ENCODE measurements at regions not wholly inside any gene's neighbourhood (a gene's known extent, or its start where the extent isn't known, plus 50 kb on each side); places are given as distances from the start of the nearest gene placed in this dataset.

DNA sequence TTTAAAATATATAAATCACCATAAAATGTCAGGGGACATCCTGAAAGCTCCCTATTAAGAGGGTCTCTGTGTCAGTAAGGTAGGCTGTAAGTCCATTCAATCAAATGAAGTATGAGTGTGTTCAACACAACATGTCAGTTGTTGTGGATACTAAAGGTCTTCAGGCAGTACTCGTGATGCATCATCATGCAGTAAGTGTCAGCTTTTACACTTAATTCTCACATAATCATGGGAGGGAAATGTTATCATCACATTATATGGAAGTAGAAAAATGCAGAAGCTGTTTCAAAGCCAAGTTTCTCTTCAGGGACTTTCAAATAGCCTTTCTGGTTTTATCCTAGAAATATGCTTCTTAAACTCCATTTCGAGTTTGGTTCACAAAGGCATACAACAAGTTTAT is 477.1 kb upstream of the ID2 start:
- H3K4me3 ChIP-seq (replicated peaks; ENCODE audit: low read depth, low read length), result no peak overlapping the region
- TF ChIP-seq, protein P1, sequence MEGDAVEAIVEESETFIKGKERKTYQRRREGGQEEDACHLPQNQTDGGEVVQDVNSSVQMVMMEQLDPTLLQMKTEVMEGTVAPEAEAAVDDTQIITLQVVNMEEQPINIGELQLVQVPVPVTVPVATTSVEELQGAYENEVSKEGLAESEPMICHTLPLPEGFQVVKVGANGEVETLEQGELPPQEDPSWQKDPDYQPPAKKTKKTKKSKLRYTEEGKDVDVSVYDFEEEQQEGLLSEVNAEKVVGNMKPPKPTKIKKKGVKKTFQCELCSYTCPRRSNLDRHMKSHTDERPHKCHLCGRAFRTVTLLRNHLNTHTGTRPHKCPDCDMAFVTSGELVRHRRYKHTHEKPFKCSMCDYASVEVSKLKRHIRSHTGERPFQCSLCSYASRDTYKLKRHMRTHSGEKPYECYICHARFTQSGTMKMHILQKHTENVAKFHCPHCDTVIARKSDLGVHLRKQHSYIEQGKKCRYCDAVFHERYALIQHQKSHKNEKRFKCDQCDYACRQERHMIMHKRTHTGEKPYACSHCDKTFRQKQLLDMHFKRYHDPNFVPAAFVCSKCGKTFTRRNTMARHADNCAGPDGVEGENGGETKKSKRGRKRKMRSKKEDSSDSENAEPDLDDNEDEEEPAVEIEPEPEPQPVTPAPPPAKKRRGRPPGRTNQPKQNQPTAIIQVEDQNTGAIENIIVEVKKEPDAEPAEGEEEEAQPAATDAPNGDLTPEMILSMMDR (IDR thresholded peaks at IDR 0.05; ENCODE audit: low read length, missing control alignments), result no peak
- no peak for DNase-seq (ENCODE audit: low read depth)

DNA sequence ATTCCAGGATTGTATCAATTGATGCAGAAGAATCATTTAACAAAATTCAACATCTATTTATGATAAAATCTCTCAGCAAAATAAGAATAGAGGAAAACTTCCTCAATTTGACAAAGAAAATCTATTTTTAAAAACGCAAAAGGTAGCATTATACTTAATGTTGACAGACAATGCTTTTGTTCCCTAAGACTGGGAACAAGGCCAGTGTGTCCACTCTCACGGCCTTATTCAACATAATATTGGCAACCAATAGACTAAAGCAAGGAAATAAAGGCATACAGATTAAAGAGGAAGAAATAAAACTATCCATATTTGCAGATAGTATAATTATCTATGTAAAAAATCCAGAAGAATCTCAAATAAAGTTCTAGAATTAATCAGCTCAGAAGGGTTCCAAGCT is 472.4 kb upstream of the ID2 start:
- no peak overlapping the region for H3K4me3 ChIP-seq (replicated peaks; ENCODE audit: low read depth, low read length)
- no peak for DNase-seq (ENCODE audit: low read depth)
- TF ChIP-seq, protein P1 (IDR thresholded peaks at IDR 0.05; ENCODE audit: low read length, missing control alignments), result no peak

DNA sequence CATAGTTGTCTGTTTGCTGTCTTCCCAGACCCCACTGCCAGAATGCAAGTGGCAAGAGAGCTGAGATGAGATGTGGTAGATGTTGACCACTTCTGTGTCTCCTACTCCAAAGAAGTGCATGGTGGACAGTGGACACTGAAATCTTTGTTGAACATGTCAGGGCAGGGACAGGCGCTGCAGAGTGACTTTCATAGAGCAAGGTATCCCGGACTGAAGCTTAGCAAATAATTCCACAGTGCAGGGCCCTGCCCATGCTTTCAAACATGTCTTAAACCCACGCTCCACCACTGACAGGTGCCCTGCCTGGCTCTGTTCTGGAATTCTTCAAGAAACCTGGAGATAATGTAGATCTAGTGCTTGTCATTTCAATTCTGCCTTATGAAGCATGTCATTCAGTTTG is 470.5 kb upstream of the ID2 start:
- DNase-seq (ENCODE audit: low read depth), result no peak
- TF ChIP-seq, protein P1 (IDR thresholded peaks at IDR 0.05; ENCODE audit: low read length, missing control alignments), result no peak

DNA sequence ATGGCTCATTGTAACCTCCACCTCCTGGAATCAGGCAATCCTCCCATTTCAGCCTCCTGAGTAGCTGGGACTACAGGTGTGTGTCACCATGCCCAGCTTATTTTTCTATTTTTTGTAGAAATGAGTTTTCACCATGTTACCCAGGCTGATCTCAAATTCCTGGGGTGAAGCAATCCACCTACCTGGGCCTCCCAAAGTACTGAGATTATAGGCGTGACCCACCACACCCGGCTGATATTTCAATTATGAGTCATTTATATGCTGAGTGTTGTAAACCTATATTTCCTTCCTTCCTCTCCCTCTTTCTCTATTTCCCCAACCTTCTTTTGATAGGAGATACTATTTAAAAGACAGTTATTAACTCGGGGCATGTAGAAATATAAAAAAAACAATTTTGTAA is 469.6 kb upstream of the ID2 start:
- DNase-seq (ENCODE audit: low read depth), result no peak
- H3K4me3 ChIP-seq (replicated peaks; ENCODE audit: low read depth, low read length), result no peak overlapping the region
- TF ChIP-seq, protein P1 (IDR thresholded peaks at IDR 0.05; ENCODE audit: low read length, missing control alignments), result no peak

More for the DNA sequence above, 470.5 kb upstream of the ID2 start:
- no peak overlapping the region for H3K4me3 ChIP-seq (replicated peaks; ENCODE audit: low read depth, low read length)

DNA sequence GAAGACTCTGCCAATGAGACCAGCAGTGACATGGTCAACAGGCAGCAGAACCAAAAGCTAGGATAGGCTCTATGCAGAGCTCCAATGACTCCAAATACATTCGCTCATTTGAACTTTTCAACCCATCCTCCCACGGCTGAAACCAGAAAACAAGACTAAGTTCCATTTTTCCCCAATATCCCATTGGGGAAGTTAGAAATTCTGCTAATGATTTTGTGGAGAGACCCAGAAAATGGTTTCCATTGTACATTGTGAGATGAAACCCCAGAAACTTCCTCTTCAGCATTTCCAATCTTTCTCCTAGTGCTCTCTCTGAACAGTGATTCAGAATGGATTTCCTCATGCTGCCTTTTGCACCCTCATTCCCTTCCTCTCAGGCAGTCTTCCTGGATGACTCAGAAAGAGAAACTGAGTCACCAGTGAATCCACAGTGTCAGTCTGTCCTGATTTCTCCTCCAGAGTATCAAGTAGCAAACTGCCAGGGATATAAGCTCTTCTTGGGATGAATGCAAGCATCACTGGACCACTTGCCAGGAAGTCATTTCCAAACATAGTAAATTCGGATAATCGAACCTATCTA is 467.7 kb upstream of the ID2 start:
- TF ChIP-seq, protein P1 (IDR thresholded peaks at IDR 0.05; ENCODE audit: low read length, missing control alignments), result no peak
- H3K4me3 ChIP-seq (replicated peaks; ENCODE audit: low read depth, low read length), result no peak overlapping the region
- no peak for DNase-seq (ENCODE audit: low read depth)

DNA sequence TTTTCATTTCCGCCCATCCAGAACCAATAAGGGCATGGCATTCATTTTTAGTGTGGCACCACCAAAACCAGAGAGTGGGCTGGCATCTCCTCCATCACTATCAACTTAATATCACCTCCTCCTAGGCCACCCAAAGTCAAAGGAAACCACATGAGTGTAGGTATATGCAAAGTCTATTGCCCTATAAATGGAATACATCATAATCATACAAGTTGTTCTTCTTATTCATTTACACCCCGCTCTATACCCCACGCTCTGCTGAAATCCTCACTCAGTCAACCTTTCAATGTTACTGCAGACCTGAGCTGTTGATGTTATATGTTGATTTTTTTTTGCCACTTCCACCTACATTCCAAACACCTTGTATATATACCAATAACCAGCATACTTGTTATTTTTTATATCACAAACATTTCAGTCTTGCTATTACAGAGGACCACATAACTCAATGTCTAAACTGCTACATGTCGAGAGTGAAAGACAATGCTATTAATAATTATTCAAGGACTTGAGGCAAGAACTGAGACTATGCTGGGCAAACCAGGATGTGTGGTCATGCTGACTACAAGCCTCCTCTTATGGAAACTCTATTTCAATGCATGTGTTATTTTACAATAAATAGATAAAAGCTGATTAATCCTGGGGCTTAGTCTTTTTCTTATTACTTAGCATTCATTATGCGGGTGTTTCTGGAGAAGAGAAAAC is 466.5 kb upstream of the ID2 start:
- no peak overlapping the region for H3K4me3 ChIP-seq (replicated peaks; ENCODE audit: low read depth, low read length)
- DNase-seq (ENCODE audit: low read depth), result no peak
- TF ChIP-seq, protein P1 (IDR thresholded peaks at IDR 0.05; ENCODE audit: low read length, missing control alignments), result no peak

DNA sequence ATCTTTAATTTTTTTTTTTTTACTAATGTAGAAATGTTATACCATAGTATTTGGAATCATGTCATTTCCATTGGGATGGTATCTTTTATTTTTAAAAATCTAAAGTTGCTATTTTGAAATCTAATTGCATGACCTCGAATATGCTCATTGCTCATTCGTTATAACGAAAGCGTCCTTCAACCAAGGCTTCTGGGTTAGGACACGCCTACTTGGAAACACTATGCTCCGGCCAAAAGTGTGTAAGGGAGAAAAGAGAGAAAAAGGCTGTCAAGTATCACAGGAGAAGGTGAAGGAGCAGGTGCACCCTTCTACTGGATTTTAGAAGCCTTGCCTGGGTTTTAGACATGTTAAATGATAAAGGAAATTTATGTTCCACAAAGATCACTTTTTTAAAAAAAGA is 465.9 kb upstream of the ID2 start:
- no peak overlapping the region for H3K4me3 ChIP-seq (replicated peaks; ENCODE audit: low read depth, low read length)
- TF ChIP-seq, protein P1 (IDR thresholded peaks at IDR 0.05; ENCODE audit: low read length, missing control alignments), result no peak
- no peak for DNase-seq (ENCODE audit: low read depth)

Measured in fibroblast of pulmonary artery (primary cell).